PC-3 (cell line): ENCODE measurements at regions not wholly inside any gene's neighbourhood (a gene's known extent, or its start where the extent isn't known, plus 50 kb on each side); places are given as distances from the start of the nearest gene placed in this dataset.

Experiments used
- ATAC-seq: fragments of 200-7000 bp; cut with Tn5 transposase; 2 replicates; pipeline ENCODE4 v1.9.1; 2020; ENCODE audit warnings: mild to moderate bottlenecking, moderate library complexity
- BruUV-seq: library from RNA; stranded (reverse); fragments of 400-500 nt; replicated peaks from 2 replicates; lab custom pipeline; 2021; lab: Mats Ljungman, UMichigan
- CTCF ChIA-PET: fragments of 300-600 bp; sonication (Branson Sonifier 250); formaldehyde crosslinking; loops from one replicate; lab custom pipeline; 2022; ENCODE audit warnings: antibody characterized with exemption; lab: Charles Lee
- POLR2A ChIA-PET: fragments of 300-600 bp; sonication (Branson Sonifier 250); formaldehyde crosslinking; loops from one replicate; lab custom pipeline; 2022; ENCODE audit warnings: antibody characterized with exemption; ENCODE audit not compliant: unreplicated experiment; lab: Charles Lee
- DNase-seq: peaks from one replicate; pipeline ENCODE4 v3.0.0-alpha.2; 2015
- H2AFZ ChIP-seq: fragments of 300-600 bp; sonication (generic); 2 replicates; pipeline ENCODE4 v1.6.0; 2016; ENCODE audit warnings: antibody characterized with exemption, low read length
- H3F3A ChIP-seq: fragments of 300-600 bp; sonication (generic); one replicate; pipeline ENCODE4 v1.6.0; 2017; ENCODE audit warnings: antibody characterized with exemption, low read length, control low read depth, mild to moderate bottlenecking; ENCODE audit not compliant: unreplicated experiment
- H3K27ac ChIP-seq: fragments of 300-600 bp; sonication (generic); 2 replicates; pipeline ENCODE4 v1.5.1; 2016; ENCODE audit warnings: mild to moderate bottlenecking, low read length
- H3K27me3 ChIP-seq: fragments of 300-600 bp; sonication (generic); 2 replicates; pipeline ENCODE4 v1.6.1; 2016; ENCODE audit warnings: low read length, mixed read lengths
- H3K36me3 ChIP-seq: fragments of 300-600 bp; sonication (generic); 2 replicates; pipeline ENCODE4 v1.6.1; 2016; ENCODE audit warnings: low read depth, mixed run types, low read length, mixed read lengths
- H3K4me1 ChIP-seq: fragments of 300-600 bp; sonication (generic); 2 replicates; pipeline ENCODE4 v1.5.1; 2016; ENCODE audit warnings: low read length; ENCODE audit not compliant: insufficient read depth
- H3K4me2 ChIP-seq: fragments of 300-600 bp; sonication (generic); 2 replicates; pipeline ENCODE4 v1.6.0; 2016; ENCODE audit warnings: low read length
- H3K4me3 ChIP-seq: fragments of 300-600 bp; sonication (generic); 2 replicates; pipeline ENCODE4 v1.5.1; 2016; ENCODE audit warnings: mild to moderate bottlenecking, low read length, mixed read lengths
- H3K79me2 ChIP-seq: fragments of 300-600 bp; sonication (generic); 2 replicates; pipeline ENCODE4 v1.6.1; 2017; ENCODE audit warnings: low read length, mixed read lengths
- H3K9ac ChIP-seq: fragments of 300-600 bp; sonication (generic); 2 replicates; pipeline ENCODE4 v1.6.0; 2016; ENCODE audit warnings: mild to moderate bottlenecking, low read length
- H3K9me2 ChIP-seq: fragments of 300-600 bp; sonication (generic); replicated peaks from 2 replicates; pipeline ENCODE4 v1.6.1; 2016; ENCODE audit warnings: mixed run types, low read length, mixed read lengths
- H3K9me3 ChIP-seq: fragments of 300-600 bp; sonication (generic); 2 replicates; pipeline ENCODE4 v1.6.1; 2016; ENCODE audit warnings: low read length, mixed read lengths
- H4K20me1 ChIP-seq: fragments of 300-600 bp; sonication (generic); 2 replicates; pipeline ENCODE4 v1.6.1; 2016; ENCODE audit warnings: low read length, mixed read lengths
- EZH2 ChIP-seq: fragments of 300-600 bp; sonication (generic); IDR thresholded peaks from one replicate; pipeline ENCODE4 v1.6.1; 2017; ENCODE audit warnings: antibody characterized with exemption, mild to moderate bottlenecking, low read length; ENCODE audit not compliant: unreplicated experiment
- EZH2phosphoT487 ChIP-seq: fragments of 300-600 bp; sonication (generic); IDR thresholded peaks from 2 replicates; pipeline ENCODE4 v1.6.1; 2018; ENCODE audit warnings: mild to moderate bottlenecking, antibody characterized with exemption, low read length, borderline replicate concordance
- intact Hi-C: fragments of 100-400 bp; cut with micrococcal nuclease; formaldehyde crosslinking; loops from 2 replicates; pipeline ENCODE4 v1.9.0; 2023
- TF ChIP-seq, protein P1 (sequence below): fragments of 300-600 bp; sonication (generic); conservative IDR thresholded peaks from 2 replicates; pipeline ENCODE4 v1.5.1; 2017; ENCODE audit warnings: antibody characterized with exemption, low read depth, mild to moderate bottlenecking, low read length

- no peak overlapping the region for H3K27ac ChIP-seq
- DNase-seq (no peak), ATAC-seq (no peak)
- no peaks in the 10 kb centered on the region for H3K79me2 ChIP-seq
- no peak overlapping the region for H3K4me3 ChIP-seq
- intact Hi-C loops: no loop called here
- H3K9me3 ChIP-seq: no peaks in the 10 kb centered on the region
- H3K9ac ChIP-seq: no peak overlapping the region
- no peaks in the 10 kb centered on the region for H3K4me1 ChIP-seq
- H3K4me2 ChIP-seq: no peak overlapping the region
- ChIA-PET CTCF (no interaction called here), POLR2A (no interaction called here)
- H3K27me3 ChIP-seq: no peaks in the 10 kb centered on the region
- TF ChIP-seq EZH2: no peak
- TF ChIP-seq, protein P1, sequence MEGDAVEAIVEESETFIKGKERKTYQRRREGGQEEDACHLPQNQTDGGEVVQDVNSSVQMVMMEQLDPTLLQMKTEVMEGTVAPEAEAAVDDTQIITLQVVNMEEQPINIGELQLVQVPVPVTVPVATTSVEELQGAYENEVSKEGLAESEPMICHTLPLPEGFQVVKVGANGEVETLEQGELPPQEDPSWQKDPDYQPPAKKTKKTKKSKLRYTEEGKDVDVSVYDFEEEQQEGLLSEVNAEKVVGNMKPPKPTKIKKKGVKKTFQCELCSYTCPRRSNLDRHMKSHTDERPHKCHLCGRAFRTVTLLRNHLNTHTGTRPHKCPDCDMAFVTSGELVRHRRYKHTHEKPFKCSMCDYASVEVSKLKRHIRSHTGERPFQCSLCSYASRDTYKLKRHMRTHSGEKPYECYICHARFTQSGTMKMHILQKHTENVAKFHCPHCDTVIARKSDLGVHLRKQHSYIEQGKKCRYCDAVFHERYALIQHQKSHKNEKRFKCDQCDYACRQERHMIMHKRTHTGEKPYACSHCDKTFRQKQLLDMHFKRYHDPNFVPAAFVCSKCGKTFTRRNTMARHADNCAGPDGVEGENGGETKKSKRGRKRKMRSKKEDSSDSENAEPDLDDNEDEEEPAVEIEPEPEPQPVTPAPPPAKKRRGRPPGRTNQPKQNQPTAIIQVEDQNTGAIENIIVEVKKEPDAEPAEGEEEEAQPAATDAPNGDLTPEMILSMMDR: no peak
- H3K36me3 ChIP-seq: no peaks in the 10 kb centered on the region
- BruUV-seq: no TSS peak
- H4K20me1 ChIP-seq: no peaks in the 10 kb centered on the region
- H3K9me2 ChIP-seq: no peaks in the 10 kb centered on the region
- no peaks in the 10 kb centered on the region for H3F3A ChIP-seq
- no peak overlapping the region for H2AFZ ChIP-seq
These were observed 76.5 kb upstream of the SNX19 start for GRCh38 chr11:130992788-130993187.

- Histone ChIP-seq H3K4me3 (no peak overlapping the region), H3K9ac (no peak overlapping the region), H3K4me1 (peaks cover 11% of the 10 kb centered on the region), H4K20me1 (no peaks in the 10 kb centered on the region), H2AFZ (no peak overlapping the region), H3K36me3 (no peaks in the 10 kb centered on the region), H3K9me2 (no peaks in the 10 kb centered on the region), H3K27ac (no peak overlapping the region), H3K79me2 (no peaks in the 10 kb centered on the region), H3K27me3 (no peaks in the 10 kb centered on the region), H3K9me3 (no peaks in the 10 kb centered on the region), H3F3A (no peaks in the 10 kb centered on the region), H3K4me2 (no peak overlapping the region)
- no peak for TF ChIP-seq EZH2
- TF ChIP-seq, protein P1: no peak
- TF ChIP-seq EZH2phosphoT487: no peak
- intact Hi-C loops: no loop called here
- ChIA-PET POLR2A (no interaction called here), CTCF (no interaction called here)
- BruUV-seq: no TSS peak
- no peak for DNase-seq
- no peak for ATAC-seq
These were observed 77.8 kb upstream of the SNX19 start for GRCh38 chr11:130994043-130994442.

GRCh38 chr11:130995266-130995665 is 79.0 kb upstream of the SNX19 start:
- Histone ChIP-seq H3K4me2 (no peak overlapping the region), H3K9me2 (no peaks in the 10 kb centered on the region), H4K20me1 (no peaks in the 10 kb centered on the region), H3K4me3 (no peak overlapping the region), H3K4me1 (peaks cover 23% of the 10 kb centered on the region), H3K79me2 (no peaks in the 10 kb centered on the region), H3K9me3 (no peaks in the 10 kb centered on the region), H3K36me3 (no peaks in the 10 kb centered on the region), H3K27me3 (no peaks in the 10 kb centered on the region), H3K27ac (no peak overlapping the region), H3F3A (peaks cover 9% of the 10 kb centered on the region), H2AFZ (no peak overlapping the region), H3K9ac (no peak overlapping the region)
- BruUV-seq: no TSS peak
- DNase-seq (no peak), ATAC-seq (no peak)
- ChIA-PET CTCF (interaction anchor here (0.6 kb wide), 1 partner anchor 59 kb away, joined by 3 read pairs; no protein-coding TSS in a partner anchor), POLR2A (no interaction called here)
- intact Hi-C loops: no loop called here
- TF ChIP-seq, protein P1: no peak
- TF ChIP-seq EZH2 (no peak), EZH2phosphoT487 (no peak)
